GM21367 (cell line): ENCODE measurements at regions not wholly inside any gene's neighbourhood (a gene's known extent, or its start where the extent isn't known, plus 50 kb on each side); places are given as distances from the start of the nearest gene placed in this dataset.

ENCODE experiments used
- ATAC-seq: cut with Tn5 transposase; IDR thresholded peaks from one replicate; pipeline ENCODE4 v1.9.1; 2021; ENCODE audit not compliant: unreplicated experiment

GRCh38 chr15:69574506-69574905 is 121.9 kb downstream of the RPLP1 start:
- ATAC-seq = no peak

DNA sequence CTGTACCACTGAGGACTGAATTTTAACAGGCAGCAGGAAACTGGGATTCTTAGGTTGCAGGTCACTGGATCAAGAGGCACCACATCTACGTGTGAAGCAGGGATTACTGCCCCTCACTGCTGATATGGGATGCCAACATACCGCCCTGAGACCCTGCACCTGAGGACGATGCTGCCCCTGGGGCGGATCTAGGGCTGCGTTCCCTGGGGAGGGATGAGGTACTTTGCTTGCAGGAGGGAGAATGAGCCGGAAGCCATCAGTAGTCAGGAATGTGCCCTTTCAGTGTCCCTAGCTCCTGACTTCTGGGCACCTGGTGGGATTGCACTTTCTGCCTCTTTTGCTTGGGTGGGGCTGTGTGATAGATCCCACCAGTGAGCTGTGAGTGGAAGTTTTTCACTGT is 122.8 kb downstream of the RPLP1 start:
- ATAC-seq = no peak

GRCh38 chr15:69576035-69576526 is 123.5 kb downstream of the RPLP1 start:
- no peak for ATAC-seq

DNA sequence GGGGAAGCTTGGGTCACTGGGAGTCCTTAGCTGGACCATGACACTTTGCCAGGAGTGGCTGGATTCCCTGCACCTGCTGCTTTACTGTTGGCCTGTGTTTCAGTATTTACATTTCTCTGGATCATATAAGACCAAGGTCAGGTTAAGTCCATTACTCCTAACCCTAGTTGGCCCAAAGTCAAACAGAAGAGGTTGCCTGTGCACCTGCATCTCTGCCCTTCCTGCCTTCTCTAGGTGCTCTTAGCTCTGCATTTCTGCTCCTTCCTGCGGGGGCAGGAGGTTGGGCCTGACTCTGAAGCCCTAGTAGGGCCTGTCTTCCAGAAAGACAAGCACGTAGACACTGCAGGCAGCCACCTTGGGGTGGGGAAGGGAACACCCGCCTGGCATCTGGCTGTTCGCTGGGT is 124.3 kb downstream of the RPLP1 start:
- ATAC-seq = no peak

GRCh38 chr15:69577397-69577796 is 124.8 kb downstream of the RPLP1 start:
- ATAC-seq = no peak

GRCh38 chr15:69578252-69578651 is 125.6 kb downstream of the RPLP1 start:
- no peak for ATAC-seq

GRCh38 chr15:69578787-69579583 is 126.4 kb downstream of the RPLP1 start:
- ATAC-seq = no peak

DNA sequence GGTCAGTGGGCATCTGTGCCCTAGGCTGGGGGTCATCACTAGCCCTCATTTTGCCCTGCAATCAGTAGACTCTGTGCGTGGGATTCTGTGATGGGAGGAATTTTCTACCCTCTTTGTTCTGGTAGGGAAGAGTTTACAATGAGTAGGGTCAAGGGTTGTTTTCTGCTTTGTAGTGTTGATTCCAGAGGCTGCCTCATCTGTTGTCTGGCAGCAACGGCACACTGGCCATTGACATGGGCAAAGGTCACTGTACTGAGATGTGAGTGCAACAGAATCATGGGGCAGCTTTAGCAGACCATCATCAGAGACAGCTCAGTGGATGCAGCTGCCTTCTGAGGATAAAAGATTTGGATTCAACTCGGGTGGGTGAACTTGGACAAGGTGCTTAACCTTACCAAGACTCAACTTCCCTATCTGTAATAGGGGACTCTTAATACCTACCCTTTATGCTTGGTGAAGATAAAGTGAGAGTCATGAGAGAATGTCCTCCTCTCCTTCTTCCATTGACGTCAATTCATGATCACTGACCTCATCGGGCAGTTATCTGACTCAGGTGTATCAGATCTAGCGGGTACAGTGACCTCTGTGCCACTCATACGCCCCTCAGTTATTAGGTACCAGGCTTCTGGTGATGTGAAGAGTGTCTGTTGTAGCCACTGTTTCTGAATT is 127.5 kb downstream of the RPLP1 start:
- ATAC-seq = no peak

GRCh38 chr15:69583626-69584025 is 131.0 kb downstream of the RPLP1 start:
- ATAC-seq = no peak

DNA sequence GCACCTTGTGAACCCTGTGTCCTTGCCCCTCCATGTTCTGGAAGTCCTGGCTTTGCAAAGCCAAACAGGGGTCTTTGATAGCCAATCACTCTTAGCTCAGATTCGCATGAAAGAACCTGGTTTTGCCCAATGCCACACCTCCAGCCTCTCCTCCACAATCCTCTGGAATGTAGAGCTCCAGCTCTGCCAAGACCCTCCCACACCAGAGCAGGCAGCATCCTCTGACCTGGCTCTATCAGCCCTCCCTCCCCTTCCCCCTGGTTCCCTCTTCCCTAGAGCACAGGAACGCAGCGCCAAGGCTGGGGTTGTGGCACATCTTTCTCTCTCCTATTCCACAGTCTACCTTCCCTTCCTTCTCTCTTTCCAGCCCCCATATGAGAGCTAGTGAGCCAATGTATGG is 133.3 kb downstream of the RPLP1 start:
- ATAC-seq = no peak

DNA sequence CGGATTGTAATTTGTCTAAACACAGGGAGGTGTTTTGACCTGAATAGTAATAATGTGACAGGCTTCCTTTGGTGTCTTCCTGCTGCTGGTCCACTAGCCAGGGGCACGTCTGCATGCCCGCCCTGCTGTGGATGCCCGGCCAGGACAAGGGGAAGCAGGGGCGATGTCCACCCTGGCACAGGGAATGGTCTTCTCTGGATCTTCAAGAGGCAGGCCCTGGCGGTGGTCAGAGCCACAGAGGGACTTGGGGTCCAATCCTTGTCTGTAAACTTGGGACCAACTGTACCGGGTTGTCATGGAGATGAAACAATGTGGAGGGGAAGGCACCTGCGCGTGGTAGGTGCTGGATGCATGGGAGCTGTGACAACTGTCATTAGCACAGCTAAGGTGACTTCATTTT is 134.1 kb downstream of the RPLP1 start:
- no peak for ATAC-seq

GRCh38 chr15:69587723-69588426 is 135.3 kb downstream of the RPLP1 start:
- ATAC-seq = no peak

GRCh38 chr15:69590201-69590710 is 137.6 kb downstream of the RPLP1 start:
- ATAC-seq = no peak

DNA sequence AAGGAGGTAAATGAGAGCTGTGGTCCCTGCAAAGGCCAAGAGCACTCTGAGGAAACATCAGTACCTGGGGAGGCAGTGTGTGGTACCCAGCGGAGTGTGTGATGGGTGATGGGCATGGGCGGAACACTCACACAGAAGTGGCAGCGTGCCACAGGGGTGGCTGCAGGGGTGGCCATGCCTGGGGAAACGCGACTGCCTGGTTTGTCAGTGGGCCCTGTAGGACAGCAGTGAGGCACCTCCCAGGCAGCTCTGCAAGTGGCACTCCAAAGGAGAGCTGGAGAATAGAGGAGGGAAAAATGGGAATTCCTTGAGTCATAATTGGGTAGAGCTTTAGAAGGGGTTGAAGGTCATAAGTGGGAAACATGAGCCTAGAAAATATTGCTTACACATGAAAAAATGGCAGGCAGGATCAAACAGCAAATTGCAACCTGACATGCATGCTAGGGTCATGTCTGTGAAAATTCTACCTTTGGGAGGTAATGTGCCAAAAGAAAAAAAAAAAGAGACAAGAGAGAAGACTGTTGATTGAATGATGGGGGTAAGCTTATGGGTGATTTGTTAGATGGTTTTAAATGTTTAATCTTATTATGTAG is 138.4 kb downstream of the RPLP1 start:
- no peak for ATAC-seq

DNA sequence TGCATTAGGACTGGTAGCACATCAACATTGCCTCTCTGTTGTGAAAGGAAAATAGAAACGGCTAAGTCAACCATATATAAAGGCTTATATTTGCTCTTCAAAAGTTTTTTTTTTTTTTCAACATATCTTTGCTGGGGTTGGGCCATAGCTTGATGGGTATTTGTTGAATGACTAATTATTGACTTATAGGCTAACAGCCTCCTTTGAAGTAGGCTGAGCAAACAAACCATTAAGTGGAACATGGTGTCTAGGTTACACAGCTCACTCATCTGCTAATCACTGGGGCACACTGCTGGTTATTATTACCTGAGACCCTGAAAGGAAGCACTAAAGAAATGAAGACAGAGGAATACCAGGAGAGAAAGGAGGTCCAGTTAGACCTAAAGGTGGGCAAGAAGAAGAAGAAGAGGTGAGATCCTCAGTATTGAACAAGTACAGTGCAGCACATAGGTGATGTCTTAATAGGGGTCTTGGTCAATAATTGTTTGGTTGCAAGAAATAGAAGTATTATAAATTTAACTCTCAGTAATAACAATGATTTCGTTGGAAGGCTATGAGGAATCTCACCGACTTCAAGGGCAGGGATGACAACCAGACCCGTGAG is 139.4 kb downstream of the RPLP1 start:
- no peak for ATAC-seq

GRCh38 chr15:69592954-69593353 is 140.3 kb downstream of the RPLP1 start:
- ATAC-seq = no peak

DNA sequence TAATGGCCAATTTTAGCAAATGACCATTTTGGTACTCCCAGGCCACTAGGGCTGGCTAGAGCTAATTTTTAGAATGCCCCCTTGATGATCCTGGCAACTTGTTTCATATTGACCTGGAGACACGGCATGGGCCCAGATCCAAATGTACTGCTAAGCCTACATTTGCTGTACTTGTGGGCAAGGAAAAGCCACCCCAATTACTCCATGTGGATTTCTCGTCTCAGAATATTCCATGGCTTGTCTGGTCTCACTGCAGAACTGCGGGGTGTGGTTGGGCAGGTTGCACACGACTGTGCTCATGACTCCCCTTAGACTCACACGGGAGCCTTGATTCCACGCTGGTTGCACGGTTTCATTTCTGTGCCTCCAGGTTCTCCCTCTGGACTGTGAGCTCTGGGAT is 140.9 kb downstream of the RPLP1 start:
- no peak for ATAC-seq

- ATAC-seq = no peak
Observed at GRCh38 chr15:69593981-69594966, 141.7 kb downstream of the RPLP1 start.

- no peak for ATAC-seq
Observed at GRCh38 chr15:69595009-69595791, 142.6 kb downstream of the RPLP1 start.
